DOHH2 (cell line): ENCODE measurements at regions not wholly inside any gene's neighbourhood (a gene's known extent, or its start where the extent isn't known, plus 50 kb on each side); places are given as distances from the start of the nearest gene placed in this dataset.

ENCODE experiments used
- H3F3A ChIP-seq: fragments of 200-600 bp; sonication (generic), shearing (Covaris generic); 2 replicates; pipeline ENCODE4 v1.6.0; 2016; ENCODE audit warnings: antibody characterized with exemption, mild to moderate bottlenecking; ENCODE audit not compliant: control insufficient read depth, insufficient read depth
- H3K27ac ChIP-seq: fragments of 200-600 bp; sonication (generic); 2 replicates; pipeline ENCODE4 v1.5.1; 2014; ENCODE audit warnings: low read depth, mild to moderate bottlenecking, low read length, moderate library complexity
- H3K27me3 ChIP-seq: fragments of 200-600 bp; sonication (generic); 2 replicates; pipeline ENCODE4 v1.6.1; 2014; ENCODE audit warnings: mild to moderate bottlenecking, low read length, mixed read lengths; ENCODE audit not compliant: control insufficient read depth
- H3K36me3 ChIP-seq: fragments of 200-600 bp; sonication (generic); 2 replicates; pipeline ENCODE4 v1.6.1; 2014; ENCODE audit warnings: mild to moderate bottlenecking, low read length, moderate library complexity, mixed read lengths; ENCODE audit not compliant: control insufficient read depth
- H3K4me1 ChIP-seq: fragments of 200-600 bp; sonication (generic); 2 replicates; pipeline ENCODE4 v1.6.1; 2014; ENCODE audit warnings: mild to moderate bottlenecking, low read length, mixed read lengths; ENCODE audit not compliant: control insufficient read depth
- H3K4me2 ChIP-seq: fragments of 200-600 bp; sonication (generic); 2 replicates; pipeline ENCODE4 v1.6.0; 2014; ENCODE audit warnings: mild to moderate bottlenecking, low read length, moderate library complexity
- H3K4me3 ChIP-seq: fragments of 200-600 bp; sonication (generic); 2 replicates; pipeline ENCODE4 v1.5.1; 2014; ENCODE audit warnings: mild to moderate bottlenecking, low read length, mixed read lengths
- H3K79me2 ChIP-seq: fragments of 200-600 bp; sonication (generic); 2 replicates; pipeline ENCODE4 v1.6.1; 2014; ENCODE audit warnings: mild to moderate bottlenecking, low read length, mixed read lengths; ENCODE audit not compliant: control insufficient read depth
- H3K9me2 ChIP-seq: fragments of 200-600 bp; sonication (generic); replicated peaks from 2 replicates; pipeline ENCODE4 v1.6.1; 2014; ENCODE audit warnings: mild to moderate bottlenecking, low read length, mixed read lengths; ENCODE audit not compliant: control insufficient read depth
- H3K9me3 ChIP-seq: fragments of 200-600 bp; sonication (generic); 2 replicates; pipeline ENCODE4 v1.6.1; 2014; ENCODE audit warnings: antibody characterized with exemption, low read length, mixed read lengths; ENCODE audit not compliant: control insufficient read depth, insufficient read depth
- H4K20me1 ChIP-seq: fragments of 200-600 bp; sonication (generic); 2 replicates; pipeline ENCODE4 v1.6.0; 2014; ENCODE audit warnings: low read depth, mild to moderate bottlenecking, antibody characterized with exemption, low read length, moderate library complexity; ENCODE audit not compliant: control insufficient read depth, insufficient read depth
- CTCF ChIP-seq: fragments of 200-600 bp; sonication (generic); IDR thresholded peaks from one replicate; pipeline ENCODE4 v1.5.1; 2014; ENCODE audit warnings: antibody characterized with exemption, mild to moderate bottlenecking, low read depth, low read length; ENCODE audit not compliant: poor library complexity, severe bottlenecking
- EZH2phosphoT487 ChIP-seq: fragments of 200-600 bp; sonication (generic); IDR thresholded peaks from 2 replicates; pipeline ENCODE4 v1.6.1; 2017; ENCODE audit warnings: borderline replicate concordance, mild to moderate bottlenecking, antibody characterized with exemption, low read length, moderate library complexity, mixed read lengths

GRCh38 chr2:17245906-17246305 lies 272.3 kb downstream of the RAD51AP2 start:
- TF ChIP-seq CTCF (no peak), EZH2phosphoT487 (no peak)
- no peaks in the 10 kb centered on the region for H3F3A ChIP-seq
- H3K27ac ChIP-seq = no peak overlapping the region
- H3K79me2 ChIP-seq = no peaks in the 10 kb centered on the region
- 0 out of 2 replicates have a peak, but pooled peaks cover 2% of the 10 kb centered on the region for H3K9me3 ChIP-seq
- no peak overlapping the region for H3K4me3 ChIP-seq
- H3K36me3 ChIP-seq = no peaks in the 10 kb centered on the region
- H3K27me3 ChIP-seq = no peaks in the 10 kb centered on the region
- no peak overlapping the region for H3K4me2 ChIP-seq
- H3K4me1 ChIP-seq = peaks cover 28% of the 10 kb centered on the region
- H3K9me2 ChIP-seq = no peaks in the 10 kb centered on the region
- no peaks in the 10 kb centered on the region for H4K20me1 ChIP-seq

- no peak overlapping the region for H3K4me3 ChIP-seq
- 0 out of 2 replicates have a peak, but pooled peaks cover 8% of the 10 kb centered on the region for H3K9me3 ChIP-seq
- H3K4me2 ChIP-seq = peak overlapping the region; percentile 10; the same call in 1 of the 2 replicates
- H3K79me2 ChIP-seq = no peaks in the 10 kb centered on the region
- no peaks in the 10 kb centered on the region for H4K20me1 ChIP-seq
- TF ChIP-seq CTCF (peak; percentile 22), EZH2phosphoT487 (no peak)
- H3K36me3 ChIP-seq = no peaks in the 10 kb centered on the region
- H3K27me3 ChIP-seq = no peaks in the 10 kb centered on the region
- no peaks in the 10 kb centered on the region for H3F3A ChIP-seq
- H3K4me1 ChIP-seq = peaks cover 12% of the 10 kb centered on the region
- H3K9me2 ChIP-seq = no peaks in the 10 kb centered on the region
- no peak overlapping the region for H3K27ac ChIP-seq
Measured at GRCh38 chr2:17242813-17243485, 275.3 kb downstream of the RAD51AP2 start.

GRCh38 chr2:17239550-17239949 lies 278.7 kb downstream of the RAD51AP2 start:
- H4K20me1 ChIP-seq = no peaks in the 10 kb centered on the region
- no peak overlapping the region for H3K4me2 ChIP-seq
- no peak overlapping the region for H3K4me3 ChIP-seq
- H3K4me1 ChIP-seq = peaks cover 12% of the 10 kb centered on the region
- H3K36me3 ChIP-seq = no peaks in the 10 kb centered on the region
- H3K9me3 ChIP-seq = peaks cover 12% of the 10 kb centered on the region; the same call in 1 of the 2 replicates
- TF ChIP-seq CTCF (no peak), EZH2phosphoT487 (no peak)
- H3K27ac ChIP-seq = no peak overlapping the region
- H3F3A ChIP-seq = no peaks in the 10 kb centered on the region
- H3K79me2 ChIP-seq = no peaks in the 10 kb centered on the region
- H3K9me2 ChIP-seq = no peaks in the 10 kb centered on the region
- no peaks in the 10 kb centered on the region for H3K27me3 ChIP-seq
